Activated T-helper 17 cell treated with anti-CD3 and anti-CD28 coated beads, Interleukin-2, amount 50 U/mL, for 72 hours (primary cell): ENCODE measurements at regions not wholly inside any gene's neighbourhood (a gene's known extent, or its start where the extent isn't known, plus 50 kb on each side); places are given as distances from the start of the nearest gene placed in this dataset.
"Not testable (repeated sequence)": the region's sequence is repeated elsewhere in the genome, so short reads cannot be mapped to it uniquely, and the experiment has no call there.

ENCODE experiments used
- ATAC-seq: fragments of 150-1000 bp; cut with Tn5 transposase; replicated peaks from 2 replicates; pipeline ENCODE4 v1.10.0; 2021; ENCODE audit warnings: mild to moderate bottlenecking, moderate library complexity
- H3K27ac Mint-ChIP-seq: one replicate; pipeline ENCODE4 v1.8.0; 2022; ENCODE audit warnings: mixed read lengths
- H3K27me3 Mint-ChIP-seq: one replicate; pipeline ENCODE4 v1.8.0; 2022; ENCODE audit warnings: mixed read lengths
- H3K36me3 Mint-ChIP-seq: one replicate; pipeline ENCODE4 v1.8.0; 2022; ENCODE audit warnings: low read depth, mild to moderate bottlenecking, mixed read lengths
- H3K4me1 Mint-ChIP-seq: one replicate; pipeline ENCODE4 v1.8.0; 2022; ENCODE audit warnings: mixed read lengths
- H3K4me3 Mint-ChIP-seq: one replicate; pipeline ENCODE4 v1.8.0; 2022; ENCODE audit warnings: mild to moderate bottlenecking, mixed read lengths
- H3K9me3 Mint-ChIP-seq: one replicate; pipeline ENCODE4 v1.8.0; 2022; ENCODE audit warnings: mixed read lengths

GRCh38 chr10:94102436-94102835 lies 108.7 kb downstream of the PLCE1 start:
- H3K27me3 Mint-ChIP-seq, result peaks cover 19% of the 10 kb centered on the region
- no peaks in the 10 kb centered on the region for H3K36me3 Mint-ChIP-seq
- ATAC-seq, result no peak
- no peak overlapping the region for H3K27ac Mint-ChIP-seq
- no peaks in the 10 kb centered on the region for H3K4me1 Mint-ChIP-seq
- no peak overlapping the region for H3K4me3 Mint-ChIP-seq
- no peaks in the 10 kb centered on the region for H3K9me3 Mint-ChIP-seq

DNA sequence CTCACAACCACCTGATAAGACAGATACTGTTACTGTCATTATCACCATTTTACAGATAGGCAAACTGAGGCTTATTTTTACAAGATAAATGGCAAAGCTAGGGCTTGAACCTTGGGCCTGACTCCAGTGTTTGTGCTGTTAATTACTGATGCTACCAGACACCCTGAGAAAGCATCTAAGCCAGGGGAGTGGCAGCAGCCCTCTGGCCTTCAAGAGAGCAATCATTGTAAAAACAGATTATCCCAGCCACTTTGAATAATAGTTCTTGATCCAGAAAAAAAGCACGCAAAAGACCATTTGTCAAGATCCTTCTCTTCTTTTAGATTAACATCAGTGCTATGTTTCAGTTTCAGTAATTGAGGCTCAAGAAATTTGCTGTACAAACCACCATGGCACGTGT lies 109.5 kb downstream of the PLCE1 start:
- Mint-ChIP-seq H3K27ac (no peak overlapping the region), H3K4me1 (no peaks in the 10 kb centered on the region), H3K27me3 (peaks cover 21% of the 10 kb centered on the region), H3K9me3 (no peaks in the 10 kb centered on the region), H3K36me3 (no peaks in the 10 kb centered on the region), H3K4me3 (no peak overlapping the region)
- no peak for ATAC-seq

GRCh38 chr10:94103801-94104221 lies 110.1 kb downstream of the PLCE1 start:
- H3K36me3 Mint-ChIP-seq, result no peaks in the 10 kb centered on the region
- H3K9me3 Mint-ChIP-seq, result no peaks in the 10 kb centered on the region
- no peak for ATAC-seq
- no peak overlapping the region for H3K4me3 Mint-ChIP-seq
- H3K4me1 Mint-ChIP-seq, result no peaks in the 10 kb centered on the region
- H3K27me3 Mint-ChIP-seq, result peaks cover 27% of the 10 kb centered on the region
- no peak overlapping the region for H3K27ac Mint-ChIP-seq

- H3K27me3 Mint-ChIP-seq, result peaks cover 28% of the 10 kb centered on the region
- H3K4me1 Mint-ChIP-seq, result no peaks in the 10 kb centered on the region
- H3K27ac Mint-ChIP-seq, result no peak overlapping the region
- no peaks in the 10 kb centered on the region for H3K36me3 Mint-ChIP-seq
- no peak overlapping the region for H3K4me3 Mint-ChIP-seq
- no peak for ATAC-seq
- H3K9me3 Mint-ChIP-seq, result no peaks in the 10 kb centered on the region
These were observed 110.7 kb downstream of the PLCE1 start for GRCh38 chr10:94104316-94105000.

GRCh38 chr10:94105226-94105625 lies 111.5 kb downstream of the PLCE1 start:
- no peaks in the 10 kb centered on the region for H3K4me1 Mint-ChIP-seq
- H3K4me3 Mint-ChIP-seq, result no peak overlapping the region
- H3K36me3 Mint-ChIP-seq, result no peaks in the 10 kb centered on the region
- H3K27me3 Mint-ChIP-seq, result peaks cover 27% of the 10 kb centered on the region
- ATAC-seq, result no peak
- H3K9me3 Mint-ChIP-seq, result no peaks in the 10 kb centered on the region
- no peak overlapping the region for H3K27ac Mint-ChIP-seq

DNA sequence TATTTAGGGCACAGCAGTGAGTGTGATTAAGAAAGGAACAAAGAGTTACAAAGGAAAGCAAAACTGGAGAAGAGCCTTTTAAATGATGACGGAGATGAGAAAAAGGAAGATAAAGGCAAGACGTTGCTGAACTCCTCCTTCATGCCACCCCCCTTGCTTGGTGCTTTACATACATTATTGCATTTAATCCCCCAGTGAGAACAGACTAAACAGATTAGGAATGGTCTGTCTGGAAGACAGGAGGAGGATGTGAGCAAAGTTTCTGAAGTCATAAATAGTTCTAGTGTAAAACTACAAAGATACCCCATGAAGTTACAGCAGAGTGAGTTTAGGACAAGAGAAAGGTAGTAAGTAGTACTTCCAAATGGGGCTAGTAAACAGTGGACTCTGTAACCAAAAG lies 113.5 kb downstream of the PLCE1 start:
- no peak for ATAC-seq
- no peaks in the 10 kb centered on the region for H3K9me3 Mint-ChIP-seq
- H3K36me3 Mint-ChIP-seq, result no peaks in the 10 kb centered on the region
- H3K27ac Mint-ChIP-seq, result no peak overlapping the region
- peaks cover 23% of the 10 kb centered on the region for H3K27me3 Mint-ChIP-seq
- no peak overlapping the region for H3K4me3 Mint-ChIP-seq
- no peaks in the 10 kb centered on the region for H3K4me1 Mint-ChIP-seq

- no peaks in the 10 kb centered on the region for H3K9me3 Mint-ChIP-seq
- peak; percentile 85 for ATAC-seq
- no peaks in the 10 kb centered on the region for H3K4me1 Mint-ChIP-seq
- H3K4me3 Mint-ChIP-seq, result no peak overlapping the region
- H3K27ac Mint-ChIP-seq, result no peak overlapping the region
- H3K27me3 Mint-ChIP-seq, result peaks cover 26% of the 10 kb centered on the region
- no peaks in the 10 kb centered on the region for H3K36me3 Mint-ChIP-seq
These were observed 114.5 kb downstream of the PLCE1 start for GRCh38 chr10:94108200-94108599.

GRCh38 chr10:94111367-94111766 lies 117.6 kb downstream of the PLCE1 start:
- Mint-ChIP-seq H3K9me3 (no peaks in the 10 kb centered on the region), H3K4me3 (no peak overlapping the region), H3K27ac (no peak overlapping the region), H3K4me1 (no peaks in the 10 kb centered on the region), H3K36me3 (no peaks in the 10 kb centered on the region), H3K27me3 (peaks cover 21% of the 10 kb centered on the region)
- ATAC-seq, result no peak

DNA sequence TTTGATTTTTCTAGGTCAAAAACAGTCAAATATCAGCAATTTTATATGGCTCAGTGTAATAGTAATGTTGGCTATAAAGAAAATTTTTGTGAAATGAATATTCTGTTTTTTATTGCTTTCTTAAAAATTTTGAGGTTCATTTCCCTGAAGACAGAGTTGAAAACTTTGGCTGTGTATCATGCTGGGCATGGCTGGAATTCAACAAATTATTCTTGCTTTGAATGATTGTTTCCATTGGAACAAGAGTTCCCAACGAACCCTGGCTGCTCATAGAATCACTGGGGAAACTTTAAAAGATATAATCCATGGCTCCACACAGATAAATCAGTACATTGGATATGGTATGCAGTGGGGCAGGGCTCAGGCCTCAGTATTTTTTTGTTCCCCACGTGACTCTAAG lies 118.6 kb downstream of the PLCE1 start:
- H3K4me1 Mint-ChIP-seq, result no peaks in the 10 kb centered on the region
- no peak for ATAC-seq
- no peak overlapping the region for H3K4me3 Mint-ChIP-seq
- no peak overlapping the region for H3K27ac Mint-ChIP-seq
- H3K36me3 Mint-ChIP-seq, result no peaks in the 10 kb centered on the region
- H3K27me3 Mint-ChIP-seq, result peaks cover 13% of the 10 kb centered on the region
- H3K9me3 Mint-ChIP-seq, result no peaks in the 10 kb centered on the region

- Mint-ChIP-seq H3K27me3 (peaks cover 7% of the 10 kb centered on the region), H3K9me3 (peaks cover 5% of the 10 kb centered on the region), H3K4me1 (no peaks in the 10 kb centered on the region), H3K4me3 (no peak overlapping the region), H3K27ac (no peak overlapping the region), H3K36me3 (no peaks in the 10 kb centered on the region)
- no peak for ATAC-seq
These were observed 122.0 kb downstream of the PLCE1 start for GRCh38 chr10:94115725-94116124.

- Mint-ChIP-seq H3K27ac (no peak overlapping the region), H3K27me3 (peaks cover 7% of the 10 kb centered on the region), H3K9me3 (peaks cover 5% of the 10 kb centered on the region), H3K4me1 (no peaks in the 10 kb centered on the region), H3K36me3 (no peaks in the 10 kb centered on the region), H3K4me3 (no peak overlapping the region)
- no peak for ATAC-seq
These were observed 123.1 kb downstream of the PLCE1 start for GRCh38 chr10:94116848-94117247.

GRCh38 chr10:94122211-94122610 lies 128.5 kb downstream of the PLCE1 start:
- H3K4me3 Mint-ChIP-seq, result no peak overlapping the region
- H3K27me3 Mint-ChIP-seq, result peaks cover 8% of the 10 kb centered on the region
- ATAC-seq, result no peak
- H3K36me3 Mint-ChIP-seq, result no peaks in the 10 kb centered on the region
- H3K27ac Mint-ChIP-seq, result no peak overlapping the region
- H3K4me1 Mint-ChIP-seq, result no peaks in the 10 kb centered on the region
- H3K9me3 Mint-ChIP-seq, result peaks cover 5% of the 10 kb centered on the region

- Mint-ChIP-seq H3K27me3 (peaks cover 7% of the 10 kb centered on the region), H3K4me1 (no peaks in the 10 kb centered on the region), H3K9me3 (peaks cover 3% of the 10 kb centered on the region), H3K36me3 (no peaks in the 10 kb centered on the region), H3K4me3 (no peak overlapping the region), H3K27ac (no peak overlapping the region)
- no peak for ATAC-seq
These were observed 129.7 kb downstream of the PLCE1 start for GRCh38 chr10:94123258-94123995.

- not testable (repeated sequence) for H3K36me3 Mint-ChIP-seq, H3K27ac Mint-ChIP-seq, H3K4me3 Mint-ChIP-seq, H3K9me3 Mint-ChIP-seq, ATAC-seq, H3K4me1 Mint-ChIP-seq, H3K27me3 Mint-ChIP-seq
These were observed 130.4 kb downstream of the PLCE1 start for GRCh38 chr10:94124147-94124546.

GRCh38 chr10:94125268-94125667 lies 131.5 kb downstream of the PLCE1 start:
- not testable (repeated sequence) for H3K27ac Mint-ChIP-seq, H3K4me1 Mint-ChIP-seq, H3K4me3 Mint-ChIP-seq, H3K9me3 Mint-ChIP-seq, H3K27me3 Mint-ChIP-seq, H3K36me3 Mint-ChIP-seq, ATAC-seq
